HEK293T (cell line): ENCODE measurements at regions not wholly inside any gene's neighbourhood (a gene's known extent, or its start where the extent isn't known, plus 50 kb on each side); places are given as distances from the start of the nearest gene placed in this dataset.

Experiments used
- CTCF ChIA-PET: fragments of 350-600 bp; formaldehyde crosslinking; extraction: SDS; loops from one replicate; lab custom pipeline; 2021; ENCODE audit warnings: antibody characterized with exemption, inconsistent platforms; lab: Yijun Ruan, JAX
- POLR2A ChIA-PET: fragments of 350-600 bp; formaldehyde crosslinking; extraction: SDS; loops from one replicate; lab custom pipeline; 2020; ENCODE audit warnings: antibody characterized with exemption, inconsistent platforms; lab: Yijun Ruan, JAX
- DNase-seq: peaks from one replicate; pipeline ENCODE4 v3.0.0; 2012; ENCODE audit warnings: mixed read lengths; ENCODE audit errors: extremely low spot score
- ARNT ChIP-seq: fragments of 450-650 bp; IDR thresholded peaks from 2 replicates; pipeline ENCODE4 v1.6.1; 2017; ENCODE audit warnings: mild to moderate bottlenecking
- BHLHE40 ChIP-seq: fragments of 450-650 bp; IDR thresholded peaks from 2 replicates; pipeline ENCODE4 v1.6.1; 2016; ENCODE audit warnings: mild to moderate bottlenecking, moderate library complexity, borderline replicate concordance
- CTBP1 ChIP-seq: fragments of 450-650 bp; IDR thresholded peaks from 2 replicates; pipeline ENCODE4 v1.6.1; 2016; ENCODE audit warnings: borderline replicate concordance
- ELF4 ChIP-seq: fragments of 450-650 bp; IDR thresholded peaks from 2 replicates; pipeline ENCODE4 v1.6.1; 2017; ENCODE audit warnings: antibody characterized with exemption
- FOXA1 ChIP-seq: fragments of 450-650 bp; IDR thresholded peaks from 2 replicates; pipeline ENCODE4 v1.6.1; 2016; ENCODE audit warnings: mild to moderate bottlenecking
- FOXK2 ChIP-seq: fragments of 450-650 bp; IDR thresholded peaks from 2 replicates; pipeline ENCODE4 v1.6.1; 2016; ENCODE audit warnings: mild to moderate bottlenecking
- FOXM1 ChIP-seq: fragments of 450-650 bp; IDR thresholded peaks from 2 replicates; pipeline ENCODE4 v1.6.1; 2017; ENCODE audit warnings: mild to moderate bottlenecking, borderline replicate concordance
- HDGF ChIP-seq: fragments of 450-650 bp; IDR thresholded peaks from 2 replicates; pipeline ENCODE4 v1.6.1; 2017; ENCODE audit warnings: antibody characterized with exemption, borderline replicate concordance
- L3MBTL2 ChIP-seq: fragments of 450-650 bp; conservative IDR thresholded peaks from 2 replicates; pipeline ENCODE4 v1.6.1; 2016; ENCODE audit warnings: mild to moderate bottlenecking
- LEF1 ChIP-seq: fragments of 450-650 bp; IDR thresholded peaks from 2 replicates; pipeline ENCODE4 v1.6.1; 2017; ENCODE audit warnings: mild to moderate bottlenecking, borderline replicate concordance
- NFRKB ChIP-seq: fragments of 450-650 bp; IDR thresholded peaks from 2 replicates; pipeline ENCODE4 v1.6.1; 2016; ENCODE audit warnings: mild to moderate bottlenecking, moderate library complexity
- PKNOX1 ChIP-seq: fragments of 450-650 bp; IDR thresholded peaks from 2 replicates; pipeline ENCODE4 v1.6.1; 2016
- SP1 ChIP-seq: fragments of 450-650 bp; IDR thresholded peaks from 2 replicates; pipeline ENCODE4 v1.6.1; 2017
- SUZ12 ChIP-seq: fragments of 450-650 bp; IDR thresholded peaks from 2 replicates; pipeline ENCODE4 v1.6.1; 2016; ENCODE audit warnings: mild to moderate bottlenecking
- TARDBP ChIP-seq: fragments of 450-650 bp; IDR thresholded peaks from 2 replicates; pipeline ENCODE4 v1.6.1; 2016
- ZNF384 ChIP-seq: fragments of 450-650 bp; IDR thresholded peaks from 2 replicates; pipeline ENCODE4 v1.6.1; 2016

- ChIA-PET CTCF (no interaction called here), POLR2A (no interaction called here)
- TF ChIP-seq PKNOX1 = no peak
- no peak for TF ChIP-seq FOXK2
- TF ChIP-seq L3MBTL2 = no peak
- no peak for TF ChIP-seq SP1
- no peak for TF ChIP-seq FOXA1
- TF ChIP-seq CTBP1 = no peak
- no peak for TF ChIP-seq SUZ12
- TF ChIP-seq HDGF = no peak
- no peak for TF ChIP-seq LEF1
- DNase-seq = no peak
Observed at GRCh38 chr7:89857767-89858166, 296.5 kb upstream of the STEAP1 start.

- CTCF ChIA-PET = no interaction called here
Observed at GRCh38 chr7:89887489-89887888, 266.8 kb upstream of the STEAP1 start.

GRCh38 chr7:89908736-89909135 is 245.5 kb upstream of the STEAP1 start:
- POLR2A ChIA-PET = no interaction called here

More at GRCh38 chr7:89887489-89887888, 266.8 kb upstream of the STEAP1 start:
- TF ChIP-seq PKNOX1 = no peak
- no peak for TF ChIP-seq NFRKB
- TF ChIP-seq ELF4 = no peak
- no peak for TF ChIP-seq CTBP1
- no peak for TF ChIP-seq TARDBP
- TF ChIP-seq L3MBTL2 = no peak
- no peak for TF ChIP-seq SUZ12
- no peak for TF ChIP-seq ZNF384
- TF ChIP-seq FOXM1 = no peak
- no peak for DNase-seq
- POLR2A ChIA-PET = no interaction called here

GRCh38 chr7:89914711-89915110 is 239.6 kb upstream of the STEAP1 start:
- ChIA-PET CTCF (no interaction called here), POLR2A (no interaction called here)
- no peak for DNase-seq
- TF ChIP-seq L3MBTL2 = no peak
- no peak for TF ChIP-seq ZNF384
- TF ChIP-seq SUZ12 = no peak
- TF ChIP-seq CTBP1 = no peak

More at GRCh38 chr7:89908736-89909135, 245.5 kb upstream of the STEAP1 start:
- no peak for DNase-seq
- CTCF ChIA-PET = no interaction called here
- no peak for TF ChIP-seq FOXM1
- no peak for TF ChIP-seq HDGF
- TF ChIP-seq LEF1 = no peak
- no peak for TF ChIP-seq ZNF384
- no peak for TF ChIP-seq NFRKB
- no peak for TF ChIP-seq ELF4

- TF ChIP-seq SUZ12 (no peak), SP1 (no peak), FOXM1 (no peak), CTBP1 (no peak), ELF4 (no peak)
- ChIA-PET CTCF (no interaction called here), POLR2A (no interaction called here)
- no peak for DNase-seq
Observed at GRCh38 chr7:89926194-89926593, 228.1 kb upstream of the STEAP1 start.

- DNase-seq = no peak
- TF ChIP-seq ZNF384 = no peak
- no peak for TF ChIP-seq HDGF
- TF ChIP-seq CTBP1 = no peak
- no peak for TF ChIP-seq NFRKB
- TF ChIP-seq LEF1 = no peak
- TF ChIP-seq L3MBTL2 = no peak
- no peak for TF ChIP-seq SP1
- no peak for TF ChIP-seq ELF4
- TF ChIP-seq ARNT = no peak
- ChIA-PET CTCF (no interaction called here), POLR2A (no interaction called here)
Observed at GRCh38 chr7:89926701-89927100, 227.6 kb upstream of the STEAP1 start.

GRCh38 chr7:89927762-89928161 is 226.5 kb upstream of the STEAP1 start:
- DNase-seq = no peak
- POLR2A ChIA-PET = no interaction called here
- TF ChIP-seq HDGF = no peak
- TF ChIP-seq FOXM1 = no peak
- TF ChIP-seq BHLHE40 = no peak
- no peak for TF ChIP-seq L3MBTL2
- TF ChIP-seq PKNOX1 = no peak
- no peak for TF ChIP-seq ARNT
- no peak for TF ChIP-seq FOXK2
- CTCF ChIA-PET = no interaction called here
